ENCODE measurements at regions not wholly inside any gene's neighbourhood (a gene's known extent, or its start where the extent isn't known, plus 50 kb on each side); places are given as distances from the start of the nearest gene placed in this dataset.
"Not testable (repeated sequence)": the region's sequence is repeated elsewhere in the genome, so short reads cannot be mapped to it uniquely, and the experiment has no call there.

GRCh38 chr1:841671-842425 is 81.9 kb upstream of the SAMD11 start:
- not testable (repeated sequence) for TF ChIP-seq CTCF (IDR thresholded peaks at IDR 0.05; ENCODE audit: poor library complexity, severe bottlenecking); EP300 (conservative IDR thresholded peaks at IDR 0.05; ENCODE audit: poor library complexity, severe bottlenecking)

Measured in neural cell (in vitro differentiated cells).